IMR-90 (cell line): ENCODE measurements at regions not wholly inside any gene's neighbourhood (a gene's known extent, or its start where the extent isn't known, plus 50 kb on each side); places are given as distances from the start of the nearest gene placed in this dataset. TPM values are rescaled to one million over a fixed set of nuclear protein-coding genes. Genes with fewer than 3 reads are reported as not detected.

Source experiments
- ATAC-seq: fragments of 200-7000 bp; cut with Tn5 transposase; 2 replicates; pipeline ENCODE4 v1.9.1; 2020; ENCODE audit warnings: low read depth, mild to moderate bottlenecking, moderate library complexity
- BruUV-seq: library from RNA; stranded (reverse); fragments of 400-500 nt; replicated peaks from 2 replicates; lab custom pipeline; 2021; lab: Mats Ljungman, UMichigan
- CTCF ChIA-PET: fragments of 300-600 bp; formaldehyde crosslinking; extraction: SDS; loops from one replicate; lab custom pipeline; 2021; ENCODE audit warnings: antibody characterized with exemption; lab: Yijun Ruan, JAX
- POLR2A ChIA-PET: fragments of 300-600 bp; sonication (Branson Sonifier 250); formaldehyde crosslinking; loops from one replicate; lab custom pipeline; 2022; ENCODE audit warnings: antibody characterized with exemption; ENCODE audit not compliant: unreplicated experiment; lab: Charles Lee
- DNase-seq: peaks from one replicate; pipeline ENCODE4 v3.0.0; 2013
- H2AFZ ChIP-seq: replicated peaks from 2 replicates; pipeline ENCODE3; 2013; ENCODE audit warnings: low read length, mild to moderate bottlenecking; ENCODE audit not compliant: poor library complexity
- H2AK5ac ChIP-seq: 2 replicates; pipeline ENCODE4 v1.6.1; 2013; ENCODE audit warnings: low read depth, low read length, inconsistent platforms
- H2AK9ac ChIP-seq: replicated peaks from 2 replicates; pipeline ENCODE3; 2013; ENCODE audit warnings: mild to moderate bottlenecking, low read depth, low read length, moderate library complexity; ENCODE audit not compliant: poor library complexity
- H2BK120ac ChIP-seq: 2 replicates; pipeline ENCODE4 v1.6.1; 2013; ENCODE audit warnings: low read depth, low read length, inconsistent platforms
- H2BK15ac ChIP-seq: 3 replicates; pipeline ENCODE4 v1.6.1; 2013; ENCODE audit warnings: low read depth, low read length, inconsistent platforms
- H2BK20ac ChIP-seq: 2 replicates; pipeline ENCODE4 v1.6.1; 2013; ENCODE audit warnings: low read depth, mild to moderate bottlenecking, inconsistent platforms, low read length, moderate library complexity
- H2BK5ac ChIP-seq: 2 replicates; pipeline ENCODE4 v1.6.1; 2013; ENCODE audit warnings: mild to moderate bottlenecking, low read depth, low read length, inconsistent platforms; ENCODE audit not compliant: poor library complexity, severe bottlenecking
- H3K14ac ChIP-seq: replicated peaks from 2 replicates; pipeline ENCODE4 v1.6.1; 2013; ENCODE audit warnings: low read depth, low read length, inconsistent platforms
- H3K18ac ChIP-seq: 2 replicates; pipeline ENCODE4 v1.6.1; 2013; ENCODE audit warnings: low read depth, low read length, control low read depth
- H3K23ac ChIP-seq: 2 replicates; pipeline ENCODE4 v1.6.1; 2013; ENCODE audit warnings: low read depth, low read length, inconsistent platforms
- H3K27ac ChIP-seq: 2 replicates; pipeline ENCODE4 v1.5.1; 2013; ENCODE audit warnings: mild to moderate bottlenecking, control low read depth, low read length; ENCODE audit not compliant: insufficient read depth
- H3K27me3 ChIP-seq: 2 replicates; pipeline ENCODE4 v1.6.1; 2013; ENCODE audit warnings: low read length; ENCODE audit not compliant: control insufficient read depth, insufficient read depth
- H3K36me3 ChIP-seq: 2 replicates; pipeline ENCODE4 v1.6.1; 2013; ENCODE audit warnings: low read length, mixed read lengths; ENCODE audit not compliant: control insufficient read depth, insufficient read depth
- H3K4ac ChIP-seq: 2 replicates; pipeline ENCODE4 v1.6.1; 2013; ENCODE audit warnings: low read depth, low read length, inconsistent platforms
- H3K4me1 ChIP-seq: 2 replicates; pipeline ENCODE4 v1.6.1; 2013; ENCODE audit warnings: low read length, mixed read lengths; ENCODE audit not compliant: control insufficient read depth, insufficient read depth
- H3K4me2 ChIP-seq: 2 replicates; pipeline ENCODE4 v1.6.1; 2013; ENCODE audit warnings: low read depth, mild to moderate bottlenecking, control low read depth, low read length, moderate library complexity
- H3K4me3 ChIP-seq: 2 replicates; pipeline ENCODE4 v1.5.1; 2013; ENCODE audit warnings: low read depth, mild to moderate bottlenecking, control low read depth, low read length, moderate library complexity; ENCODE audit not compliant: insufficient read depth
- H3K56ac ChIP-seq: 2 replicates; pipeline ENCODE4 v1.6.1; 2013; ENCODE audit warnings: low read length, inconsistent platforms; ENCODE audit not compliant: insufficient read depth; ENCODE audit errors: extremely low read depth
- H3K79me1 ChIP-seq, 2 experiments: 2 replicates each; pipeline ENCODE4 v1.6.1; 2013; ENCODE audit warnings: low read length in 2 of 2, inconsistent platforms in 1 of 2, low read depth in 1 of 2
- H3K9ac ChIP-seq: 2 replicates; pipeline ENCODE4 v1.6.1; 2013; ENCODE audit warnings: low read depth, low read length, control low read depth
- H3K9me1 ChIP-seq: 2 replicates; pipeline ENCODE4 v1.6.1; 2013; ENCODE audit warnings: low read length, inconsistent platforms; ENCODE audit not compliant: insufficient read depth
- H3K9me3 ChIP-seq: 2 replicates; pipeline ENCODE4 v1.6.1; 2013; ENCODE audit warnings: low read length; ENCODE audit not compliant: control insufficient read depth, insufficient read depth
- H4K20me1 ChIP-seq: 2 replicates; pipeline ENCODE4 v1.6.1; 2013; ENCODE audit warnings: low read length, inconsistent platforms; ENCODE audit not compliant: insufficient read depth
- H4K5ac ChIP-seq: 2 replicates; pipeline ENCODE4 v1.6.1; 2013; ENCODE audit warnings: mild to moderate bottlenecking, low read depth, low read length, control low read depth
- H4K8ac ChIP-seq, 2 experiments: 2 replicates each; pipeline ENCODE4 v1.6.1; 2013; ENCODE audit warnings: low read depth in 2 of 2, low read length in 2 of 2, control low read depth in 1 of 2, inconsistent platforms in 1 of 2
- H4K91ac ChIP-seq: 2 replicates; pipeline ENCODE4 v1.6.1; 2013; ENCODE audit warnings: low read depth, low read length, inconsistent platforms; ENCODE audit not compliant: insufficient read depth
- BHLHE40 ChIP-seq: fragments of 150-350 bp; IDR thresholded peaks from 2 replicates; pipeline ENCODE4 v1.6.1; 2016; ENCODE audit warnings: mild to moderate bottlenecking, low read depth, low read length
- CEBPB ChIP-seq: IDR thresholded peaks from 2 replicates; pipeline ENCODE4 v1.6.1; 2012; ENCODE audit warnings: low read depth, low read length, improper control_type of control experiment
- CHD1 ChIP-seq: IDR thresholded peaks from 2 replicates; pipeline ENCODE4 v1.6.1; 2012; ENCODE audit warnings: low read depth, low read length, improper control_type of control experiment
- ELK1 ChIP-seq: fragments of 150-350 bp; IDR thresholded peaks from 2 replicates; pipeline ENCODE4 v1.6.1; 2016; ENCODE audit warnings: low read depth, mild to moderate bottlenecking, low read length, moderate library complexity, borderline replicate concordance
- MAZ ChIP-seq: IDR thresholded peaks from 2 replicates; pipeline ENCODE4 v1.6.1; 2012; ENCODE audit warnings: low read depth, mild to moderate bottlenecking, low read length, improper control_type of control experiment, moderate library complexity, borderline replicate concordance
- RAD21 ChIP-seq: IDR thresholded peaks from 2 replicates; pipeline ENCODE4 v1.6.1; 2012; ENCODE audit warnings: low read length, improper control_type of control experiment
- RCOR1 ChIP-seq: IDR thresholded peaks from 2 replicates; pipeline ENCODE4 v1.6.1; 2012; ENCODE audit warnings: mild to moderate bottlenecking, low read length, improper control_type of control experiment; ENCODE audit not compliant: insufficient replicate concordance
- RFX5 ChIP-seq: IDR thresholded peaks from 2 replicates; pipeline ENCODE4 v1.8.0; 2012; ENCODE audit warnings: low read depth, mild to moderate bottlenecking, low read length, moderate library complexity
- WGBS, 2 experiments: methylation state at CpG; one replicate each; pipeline versions ENCODE4 v1.1.5 to v1.1.7; 2013; ENCODE audit warnings: missing lambda C conversion rate in 2 of 2; ENCODE audit not compliant: insufficient read length in 1 of 2; ENCODE audit errors: extremely low coverage in 2 of 2; 5-methylcytosine and 5-hydroxymethylcytosine counted together
- dilution Hi-C: fragments of 300-500 bp; cut with HindIII; formaldehyde crosslinking; loops from one replicate; pipeline ENCODE4 v1.14.3; 2018; ENCODE audit warnings: low sequenced_read_pairs; ENCODE audit not compliant: unreplicated experiment
- in situ Hi-C: fragments of 300-500 bp; cut with MboI; formaldehyde crosslinking; loops from 3 replicates; pipeline ENCODE4 v1.14.3; 2019; ENCODE audit warnings: low sequenced_read_pairs, inconsistent platforms, mixed read lengths
- intact Hi-C: fragments of 100-400 bp; cut with micrococcal nuclease; formaldehyde crosslinking; loops from 2 replicates; pipeline ENCODE4 v1.10.0; 2022
- microRNA-seq, 2 experiments: library from miRNA; stranded (forward) in 1 of 2; unstranded in 1 of 2; fragments of 10-50 nt in 1 of 2; fragments of <30 nt in 1 of 2; gene quantifications in 1 of 2; microRNA quantifications in 1 of 2; one replicate each; pipeline versions ENCODE3 to v1.1.0; 2013 to 2020; ENCODE audit not compliant: insufficient read depth in 1 of 2, insufficient read length in 1 of 2, unreplicated experiment in 1 of 2
- small RNA-seq, 5 experiments: library from RNA; depleted of rRNA; stranded (forward); fragments of <200 nt; gene quantifications; one replicate each; pipeline ENCODE3, GENCODE V24; 2012

GRCh38 chr4:127580891-127581290 is 51.9 kb upstream of the INTU start:
- no peak for ATAC-seq
- no peak overlapping the region for H3K4me2 ChIP-seq
- H3K4ac ChIP-seq, result no peak overlapping the region
- H2AK9ac ChIP-seq, result no peak overlapping the region
- no peaks in the 10 kb centered on the region for H3K36me3 ChIP-seq
- no peak overlapping the region for H2BK15ac ChIP-seq
- DNase-seq, result no peak
- H3K4me3 ChIP-seq, result no peak overlapping the region
- no CpG with 5 or more reads among the region's 2 CpGs for WGBS, 2 experiments
- ChIA-PET CTCF (interaction anchor here (0.7 kb wide), 1 partner anchor 148 kb away, joined by 3 read pairs; no protein-coding TSS in a partner anchor), POLR2A (no interaction called here)
- no peaks in the 10 kb centered on the region for H3K27me3 ChIP-seq
- H2BK20ac ChIP-seq, result no peak overlapping the region
- H3K9me3 ChIP-seq, result no peaks in the 10 kb centered on the region
- H3K4me1 ChIP-seq, result no peaks in the 10 kb centered on the region
- no TSS peak for BruUV-seq
- in situ Hi-C loops, result no loop called here
- no peak overlapping the region for H3K9ac ChIP-seq
- H2AFZ ChIP-seq, result no peak overlapping the region
- H3K9me1 ChIP-seq, result 0 out of 2 replicates have a peak, but pooled peaks cover 3% of the 10 kb centered on the region
- no peak overlapping the region for H4K91ac ChIP-seq
- H4K20me1 ChIP-seq, result no peaks in the 10 kb centered on the region
- H2AK5ac ChIP-seq, result no peak overlapping the region
- intact Hi-C loops, result no loop called here
- TF ChIP-seq CEBPB (no peak), ELK1 (no peak), RFX5 (no peak), MAZ (no peak), BHLHE40 (no peak), RCOR1 (no peak), CHD1 (no peak), RAD21 (no peak)
- H4K8ac ChIP-seq, result no peak overlapping the region
- dilution Hi-C loops, result no loop called here
- no peak overlapping the region for H3K56ac ChIP-seq
- H3K27ac ChIP-seq, result no peak overlapping the region
- no peaks in the 10 kb centered on the region for H3K79me1 ChIP-seq
- no peak overlapping the region for H2BK5ac ChIP-seq
- H3K23ac ChIP-seq, result no peak overlapping the region
- no peak overlapping the region for H3K18ac ChIP-seq
- no peak overlapping the region for H2BK120ac ChIP-seq
- H4K5ac ChIP-seq, result no peak overlapping the region
- no peak overlapping the region for H3K14ac ChIP-seq

Small RNA genes lying in the stretch of these regions (microRNA-seq; reads per million reads assigned to microRNA genes)
- gene MIR2054 (ENCODE audit: unreplicated experiment), result not detected
- not detected for gene RF00019 (ENCODE audit: insufficient read depth, insufficient read length)

Small RNA genes lying in the stretch of these regions (small RNA-seq; reads per million reads assigned to genes)
- 0 reads per million in 5 experiments for gene RF00019
